B cell (primary cell): ENCODE measurements at regions not wholly inside any gene's neighbourhood (a gene's known extent, or its start where the extent isn't known, plus 50 kb on each side); places are given as distances from the start of the nearest gene placed in this dataset.

ENCODE experiments used
- ATAC-seq: fragments of 200-7000 bp; cut with Tn5 transposase; one replicate; pipeline ENCODE4 v1.10.0; 2021; ENCODE audit warnings: low read depth, mild to moderate bottlenecking, moderate number of reproducible peaks, moderate library complexity
- CTCF ChIA-PET: fragments of 350-600 bp; sonication (Branson Sonifier 250); formaldehyde crosslinking; loops from one replicate; lab custom pipeline; 2021; ENCODE audit warnings: antibody characterized with exemption, inconsistent platforms; lab: Charles Lee
- POLR2A ChIA-PET: fragments of 350-600 bp; sonication (Branson Sonifier 250); formaldehyde crosslinking; loops from one replicate; lab custom pipeline; 2021; ENCODE audit warnings: antibody characterized with exemption; lab: Charles Lee
- DNase-seq: peaks from one replicate; pipeline ENCODE4 v3.0.0; 2013
- H2AFZ ChIP-seq: 2 replicates; pipeline ENCODE4 v1.6.1; 2012; ENCODE audit warnings: mild to moderate bottlenecking, low read depth, low read length; ENCODE audit not compliant: insufficient read depth, poor library complexity, severe bottlenecking
- H3K27ac ChIP-seq, 2 donors: 1 replicate in 1 of 2; 2 replicates in 1 of 2; pipeline ENCODE4 v1.5.1; 2012 to 2013; ENCODE audit warnings: low read length in 2 of 2, mild to moderate bottlenecking in 2 of 2, moderate library complexity in 1 of 2
- H3K27me3 ChIP-seq, 4 experiments: fragments of 200-600 bp in 1 of 4; sonication (generic) in 1 of 4; replicated peaks in 1 of 4; 1 replicate in 2 of 4; 2 replicates in 2 of 4; pipeline versions ENCODE4 v1.6.1 to v1.7.0; 2013 to 2016; ENCODE audit warnings: low read length in 3 of 4, mild to moderate bottlenecking in 2 of 4, mixed read lengths in 1 of 4, moderate library complexity in 1 of 4; ENCODE audit not compliant: insufficient read depth in 4 of 4, control insufficient read depth in 3 of 4; ENCODE audit errors: control extremely low read depth in 1 of 4
- H3K36me3 ChIP-seq, 2 experiments: replicated peaks in 1 of 2; 1 replicate in 1 of 2; 2 replicates in 1 of 2; pipeline versions ENCODE4 v1.6.1 to v1.7.1; 2013; ENCODE audit warnings: low read length in 1 of 2; ENCODE audit not compliant: insufficient read depth in 2 of 2, control insufficient read depth in 1 of 2; ENCODE audit errors: control extremely low read depth in 1 of 2, extremely low read depth in 1 of 2
- H3K4me1 ChIP-seq, 2 donors: fragments of 200-600 bp in 1 of 2; sonication (generic) in 1 of 2; 1 replicate in 1 of 2; 2 replicates in 1 of 2; pipeline versions ENCODE4 v1.5.1 to v1.6.1; 2013 to 2017; ENCODE audit warnings: low read length in 2 of 2; ENCODE audit not compliant: control insufficient read depth in 2 of 2, insufficient read depth in 2 of 2
- H3K4me2 ChIP-seq: replicated peaks from 2 replicates; pipeline ENCODE3; 2012; ENCODE audit warnings: mild to moderate bottlenecking, low read depth, low read length; ENCODE audit not compliant: poor library complexity, severe bottlenecking
- H3K4me3 ChIP-seq, 5 experiments: fragments of 200-600 bp in 1 of 5; sonication (generic) in 1 of 5; 1 replicate in 3 of 5; 2 replicates in 2 of 5; pipeline versions ENCODE4 v1.5.1 to v1.7.0; 2011 to 2016; ENCODE audit warnings: low read length in 4 of 5, mild to moderate bottlenecking in 4 of 5, low read depth in 2 of 5, control low read depth in 1 of 5, moderate library complexity in 1 of 5; ENCODE audit not compliant: insufficient read depth in 1 of 5; ENCODE audit errors: control extremely low read depth in 1 of 5, extremely low read depth in 1 of 5
- H3K79me2 ChIP-seq: fragments of 200-600 bp; sonication (generic); one replicate; pipeline ENCODE4 v1.6.0; 2016; ENCODE audit warnings: low read length; ENCODE audit not compliant: control insufficient read depth, insufficient read depth
- H3K9ac ChIP-seq: fragments of 200-600 bp; sonication (generic); 2 replicates; pipeline ENCODE4 v1.6.1; 2017; ENCODE audit warnings: mild to moderate bottlenecking, low read length, moderate library complexity
- H3K9me3 ChIP-seq, 3 donors: one replicate each; pipeline versions ENCODE4 v1.6.1 to v1.7.1; 2013; ENCODE audit warnings: low read length in 2 of 3; ENCODE audit not compliant: control insufficient read depth in 2 of 3, insufficient read depth in 1 of 3; ENCODE audit errors: control extremely low read depth in 1 of 3
- H4K20me1 ChIP-seq: 2 replicates; pipeline ENCODE4 v1.6.0; 2012; ENCODE audit warnings: mild to moderate bottlenecking, low read length; ENCODE audit not compliant: insufficient read depth, control insufficient read depth, poor library complexity, severe bottlenecking
- H3K27ac Mint-ChIP-seq: one replicate; pipeline ENCODE4 v1.8.0; 2021; ENCODE audit warnings: mixed read lengths
- H3K27me3 Mint-ChIP-seq: one replicate; pipeline ENCODE4 v1.8.0; 2021; ENCODE audit warnings: mixed read lengths
- H3K4me1 Mint-ChIP-seq: one replicate; pipeline ENCODE4 v1.8.0; 2021; ENCODE audit warnings: mixed read lengths
- H3K4me3 Mint-ChIP-seq: one replicate; pipeline ENCODE4 v1.8.0; 2021; ENCODE audit warnings: mixed read lengths
- H3K9me3 Mint-ChIP-seq: one replicate; pipeline ENCODE4 v1.8.0; 2022; ENCODE audit warnings: mixed read lengths; ENCODE audit not compliant: insufficient read depth
- EZH2 ChIP-seq: IDR thresholded peaks from 2 replicates; pipeline ENCODE4 v1.6.1; 2012; ENCODE audit warnings: borderline replicate concordance, low read depth, mild to moderate bottlenecking, moderate library complexity, low read length; ENCODE audit not compliant: insufficient read depth, poor library complexity, severe bottlenecking
- WGBS: methylation state at CpG from one replicate; pipeline ENCODE4 v1.1.5; 2013; ENCODE audit warnings: missing lambda C conversion rate; ENCODE audit not compliant: insufficient coverage; 5-methylcytosine and 5-hydroxymethylcytosine counted together
- intact Hi-C: fragments of 100-400 bp; cut with micrococcal nuclease; formaldehyde crosslinking; loops from one replicate; pipeline ENCODE4 v1.10.0; 2022
- TF ChIP-seq, protein P1 (sequence below): fragments of 200-600 bp; IDR thresholded peaks from one replicate; pipeline ENCODE4 v1.8.0; 2022; ENCODE audit warnings: antibody characterized with exemption, mild to moderate bottlenecking

DNA sequence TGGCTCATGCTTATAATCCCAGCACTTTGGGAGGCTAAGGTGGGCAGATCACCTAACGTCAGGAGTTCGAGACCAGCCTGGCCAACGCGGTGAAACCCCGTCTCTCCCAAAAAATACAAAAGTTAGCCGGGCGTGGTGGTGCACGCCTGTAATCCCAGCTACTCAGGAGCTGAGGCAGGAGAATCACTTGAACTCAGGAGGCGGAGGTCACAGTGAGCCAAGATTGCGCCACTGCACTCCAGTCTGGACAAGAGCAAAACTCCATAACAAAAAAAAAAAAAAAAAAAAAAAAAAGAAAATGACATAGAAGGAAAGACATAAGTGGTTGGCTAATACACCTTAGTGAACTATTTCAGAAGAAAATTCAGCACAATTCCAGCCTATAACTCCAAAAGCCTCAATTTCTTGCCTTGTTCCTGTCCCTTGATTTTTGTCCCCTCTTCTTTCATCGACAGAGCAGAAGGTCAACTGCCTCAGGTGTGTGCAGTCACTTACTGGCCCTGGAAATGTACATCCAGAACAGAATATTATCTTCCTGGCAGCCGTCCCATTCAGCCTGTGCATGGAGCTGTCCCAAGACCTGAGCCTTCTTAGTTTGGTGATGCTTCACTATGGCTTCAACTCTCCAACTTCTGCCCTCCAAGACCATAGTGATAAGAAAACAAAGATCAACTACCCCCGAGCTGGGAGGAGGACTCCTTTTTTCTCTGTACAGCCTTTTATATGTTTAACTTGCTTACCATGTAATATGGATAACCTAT is 117.6 kb downstream of the LY86 start:
- POLR2A ChIA-PET = no interaction called here
- no peaks in the 10 kb centered on the region for H3K36me3 ChIP-seq
- H4K20me1 ChIP-seq = no peaks in the 10 kb centered on the region
- Mint-ChIP-seq H3K4me1 (peaks cover 8% of the 10 kb centered on the region), H3K27ac (no peak overlapping the region), H3K9me3 (no peaks in the 10 kb centered on the region), H3K27me3 (peaks cover 10% of the 10 kb centered on the region), H3K4me3 (no peak overlapping the region)
- no peaks in the 10 kb centered on the region for H3K79me2 ChIP-seq
- H3K4me3 ChIP-seq = no peak overlapping the region
- WGBS = 95% methylated on average over 9 of the region's 13 CpGs
- no peaks in the 10 kb centered on the region for H3K9me3 ChIP-seq
- H2AFZ ChIP-seq = no peak overlapping the region
- intact Hi-C loops = no loop called here
- TF ChIP-seq EZH2 = no peak
- TF ChIP-seq, protein P1, sequence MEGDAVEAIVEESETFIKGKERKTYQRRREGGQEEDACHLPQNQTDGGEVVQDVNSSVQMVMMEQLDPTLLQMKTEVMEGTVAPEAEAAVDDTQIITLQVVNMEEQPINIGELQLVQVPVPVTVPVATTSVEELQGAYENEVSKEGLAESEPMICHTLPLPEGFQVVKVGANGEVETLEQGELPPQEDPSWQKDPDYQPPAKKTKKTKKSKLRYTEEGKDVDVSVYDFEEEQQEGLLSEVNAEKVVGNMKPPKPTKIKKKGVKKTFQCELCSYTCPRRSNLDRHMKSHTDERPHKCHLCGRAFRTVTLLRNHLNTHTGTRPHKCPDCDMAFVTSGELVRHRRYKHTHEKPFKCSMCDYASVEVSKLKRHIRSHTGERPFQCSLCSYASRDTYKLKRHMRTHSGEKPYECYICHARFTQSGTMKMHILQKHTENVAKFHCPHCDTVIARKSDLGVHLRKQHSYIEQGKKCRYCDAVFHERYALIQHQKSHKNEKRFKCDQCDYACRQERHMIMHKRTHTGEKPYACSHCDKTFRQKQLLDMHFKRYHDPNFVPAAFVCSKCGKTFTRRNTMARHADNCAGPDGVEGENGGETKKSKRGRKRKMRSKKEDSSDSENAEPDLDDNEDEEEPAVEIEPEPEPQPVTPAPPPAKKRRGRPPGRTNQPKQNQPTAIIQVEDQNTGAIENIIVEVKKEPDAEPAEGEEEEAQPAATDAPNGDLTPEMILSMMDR = no peak
- no peaks in the 10 kb centered on the region for H3K27me3 ChIP-seq
- DNase-seq (no peak), ATAC-seq (no peak)
- no peak overlapping the region for H3K27ac ChIP-seq
- H3K9ac ChIP-seq = no peak overlapping the region
- CTCF ChIA-PET = no interaction called here
- H3K4me2 ChIP-seq = no peak overlapping the region
- peaks cover 0 to under 1% of the 10 kb centered on the region in 2 donors for H3K4me1 ChIP-seq

DNA sequence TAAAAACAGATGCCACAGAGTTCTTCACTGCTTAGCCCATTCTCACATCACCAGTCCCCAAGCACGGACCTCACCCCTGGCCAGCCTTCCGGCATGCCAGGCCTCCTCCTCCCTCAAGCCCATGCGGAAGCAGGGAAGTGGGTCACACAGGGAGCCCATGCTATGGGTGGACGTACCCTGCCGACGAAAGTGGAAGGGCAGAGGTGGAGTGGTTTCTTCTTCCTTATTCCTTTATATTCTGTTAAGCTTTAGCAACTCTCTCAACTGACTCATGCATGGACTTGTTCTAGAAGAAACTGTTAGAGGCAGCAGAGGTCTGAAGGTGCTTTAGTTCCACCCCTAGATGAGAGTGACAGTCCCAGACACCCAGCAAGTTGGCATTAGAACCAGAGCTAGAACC is 118.6 kb downstream of the LY86 start:
- CTCF ChIA-PET = no interaction called here
- Mint-ChIP-seq H3K27ac (no peak overlapping the region), H3K9me3 (no peaks in the 10 kb centered on the region), H3K27me3 (peaks cover 6% of the 10 kb centered on the region), H3K4me1 (peaks cover 18% of the 10 kb centered on the region), H3K4me3 (no peak overlapping the region)
- TF ChIP-seq, protein P1 = no peak
- TF ChIP-seq EZH2 = no peak
- intact Hi-C loops = no loop called here
- Histone ChIP-seq H3K36me3 (no peaks in the 10 kb centered on the region), H3K79me2 (no peaks in the 10 kb centered on the region), H3K9ac (no peak overlapping the region), H3K4me3 (no peak overlapping the region), H3K4me2 (no peak overlapping the region), H2AFZ (no peak overlapping the region), H3K4me1 (peaks cover 10 to 11% of the 10 kb centered on the region in 2 donors), H3K27me3 (no peaks in the 10 kb centered on the region), H3K27ac (no peak overlapping the region), H3K9me3 (no peaks in the 10 kb centered on the region), H4K20me1 (no peaks in the 10 kb centered on the region)
- WGBS = no CpG with 5 or more reads among the region's 6 CpGs
- POLR2A ChIA-PET = no interaction called here
- DNase-seq = no peak
- ATAC-seq = no peak
